ENCODE measurements at regions not wholly inside any gene's neighbourhood (a gene's known extent, or its start where the extent isn't known, plus 50 kb on each side); places are given as distances from the start of the nearest gene placed in this dataset.

DNA sequence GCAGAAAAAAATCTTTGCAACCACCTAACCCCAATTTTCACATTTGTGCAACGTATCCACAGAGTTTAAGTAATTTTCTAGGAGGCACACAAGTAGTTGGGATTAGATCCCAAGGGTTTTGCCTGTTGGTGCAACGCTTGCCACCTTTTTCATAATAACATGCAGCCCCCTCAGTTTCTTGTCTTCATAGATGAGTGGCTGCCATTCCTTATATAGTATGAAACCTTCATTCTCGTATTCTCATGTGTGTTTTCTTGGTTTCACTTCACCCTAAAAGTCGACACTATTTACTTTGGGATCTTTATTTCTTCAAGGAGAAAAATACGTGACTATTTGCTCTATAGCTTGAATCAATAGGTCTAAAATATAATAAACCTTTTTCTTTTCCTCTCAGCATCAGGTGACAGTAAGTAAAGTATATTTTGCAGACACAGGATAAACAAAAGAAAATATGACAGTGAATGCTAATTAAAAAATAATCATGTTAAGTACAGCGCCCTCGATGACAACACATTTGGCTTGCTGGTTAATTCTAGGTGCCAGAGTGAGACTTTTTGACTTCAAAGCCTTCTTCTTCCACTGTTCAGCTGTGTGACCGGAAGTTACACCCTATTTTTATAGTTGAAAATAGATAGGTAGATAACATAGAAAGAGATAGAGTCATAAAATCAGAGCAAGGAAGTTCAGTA, 342.8 kb upstream of the CCNG1 start:
- TF ChIP-seq TAF1 (IDR thresholded peaks at IDR 0.05; ENCODE audit: borderline replicate concordance, insufficient read depth, low read length) (no peak), SIN3A (IDR thresholded peaks at IDR 0.05; ENCODE audit: borderline replicate concordance, insufficient read depth, low read length) (no peak)
